Chondrocyte (in vitro differentiated cells): ENCODE measurements at regions not wholly inside any gene's neighbourhood (a gene's known extent, or its start where the extent isn't known, plus 50 kb on each side); places are given as distances from the start of the nearest gene placed in this dataset.

Experiments used
- DNase-seq: peaks from one replicate; pipeline ENCODE4 v3.0.0; 2021; ENCODE audit warnings: mixed read lengths, low spot score
- H3K27ac Mint-ChIP-seq: one replicate; pipeline ENCODE4 v1.8.0; 2021; ENCODE audit warnings: mild to moderate bottlenecking, moderate library complexity, mixed read lengths; ENCODE audit not compliant: unreplicated experiment
- H3K27me3 Mint-ChIP-seq: 2 replicates; pipeline ENCODE4 v1.8.0; 2021; ENCODE audit warnings: low read depth, mixed read lengths
- H3K36me3 Mint-ChIP-seq: 2 replicates; pipeline ENCODE4 v1.8.0; 2021; ENCODE audit warnings: low read depth, mixed read lengths
- H3K4me1 Mint-ChIP-seq: 2 replicates; pipeline ENCODE4 v1.8.0; 2021; ENCODE audit warnings: low read depth, mild to moderate bottlenecking, mixed read lengths
- H3K4me3 Mint-ChIP-seq: one replicate; pipeline ENCODE4 v1.8.0; 2021; ENCODE audit warnings: mild to moderate bottlenecking, moderate library complexity, mixed read lengths; ENCODE audit not compliant: unreplicated experiment
- H3K9me3 Mint-ChIP-seq: 2 replicates; pipeline ENCODE4 v1.8.0; 2021; ENCODE audit warnings: low read depth, mixed read lengths
- CTCF ChIP-seq: fragments of 200-600 bp; sonication (generic); IDR thresholded peaks from 2 replicates; pipeline ENCODE4 v1.5.0; 2021; ENCODE audit warnings: antibody characterized with exemption, mild to moderate bottlenecking, moderate library complexity

GRCh38 chr2:163471947-163472346 is 263.9 kb downstream of the FIGN start:
- peak; percentile 76 for TF ChIP-seq CTCF
- Mint-ChIP-seq H3K9me3 (no peaks in the 10 kb centered on the region), H3K4me3 (no peak overlapping the region), H3K27me3 (no peaks in the 10 kb centered on the region), H3K4me1 (peaks cover 24% of the 10 kb centered on the region), H3K36me3 (no peaks in the 10 kb centered on the region), H3K27ac (no peak overlapping the region)
- DNase-seq = no peak

GRCh38 chr2:163469561-163469962 is 266.2 kb downstream of the FIGN start:
- DNase-seq = no peak
- TF ChIP-seq CTCF = peak; percentile 10
- H3K4me1 Mint-ChIP-seq = peaks cover 29% of the 10 kb centered on the region
- H3K9me3 Mint-ChIP-seq = no peaks in the 10 kb centered on the region
- no peak overlapping the region for H3K4me3 Mint-ChIP-seq
- no peak overlapping the region for H3K27ac Mint-ChIP-seq
- no peaks in the 10 kb centered on the region for H3K36me3 Mint-ChIP-seq
- no peaks in the 10 kb centered on the region for H3K27me3 Mint-ChIP-seq

GRCh38 chr2:163467251-163467630 is 268.6 kb downstream of the FIGN start:
- no peak for TF ChIP-seq CTCF
- Mint-ChIP-seq H3K27ac (no peak overlapping the region), H3K4me1 (peaks cover 17% of the 10 kb centered on the region), H3K36me3 (no peaks in the 10 kb centered on the region), H3K4me3 (peak overlapping the region; percentile 38), H3K9me3 (peaks cover 3% of the 10 kb centered on the region), H3K27me3 (no peaks in the 10 kb centered on the region)
- no peak for DNase-seq

GRCh38 chr2:163466331-163467250 is 269.2 kb downstream of the FIGN start:
- H3K9me3 Mint-ChIP-seq = peaks cover 3% of the 10 kb centered on the region
- H3K36me3 Mint-ChIP-seq = no peaks in the 10 kb centered on the region
- TF ChIP-seq CTCF = no peak
- peaks cover 12% of the 10 kb centered on the region for H3K4me1 Mint-ChIP-seq
- no peak overlapping the region for H3K27ac Mint-ChIP-seq
- no peak for DNase-seq
- peak overlapping the region; percentile 38 for H3K4me3 Mint-ChIP-seq
- no peaks in the 10 kb centered on the region for H3K27me3 Mint-ChIP-seq

- TF ChIP-seq CTCF = no peak
- DNase-seq = no peak
- Mint-ChIP-seq H3K27me3 (no peaks in the 10 kb centered on the region), H3K9me3 (peaks cover 3% of the 10 kb centered on the region), H3K27ac (no peak overlapping the region), H3K4me3 (no peak overlapping the region), H3K36me3 (no peaks in the 10 kb centered on the region), H3K4me1 (peaks cover 12% of the 10 kb centered on the region)
These were observed 270.4 kb downstream of the FIGN start for GRCh38 chr2:163465440-163465839.
